Skeletal muscle satellite cell (primary cell): ENCODE measurements at regions not wholly inside any gene's neighbourhood (a gene's known extent, or its start where the extent isn't known, plus 50 kb on each side); places are given as distances from the start of the nearest gene placed in this dataset.
"Not testable (repeated sequence)": the region's sequence is repeated elsewhere in the genome, so short reads cannot be mapped to it uniquely, and the experiment has no call there.

Experiments used
- H3K27me3 ChIP-seq: 2 replicates; pipeline ENCODE4 v1.7.0; 2013; ENCODE audit warnings: low read length; ENCODE audit not compliant: control insufficient read depth, insufficient read depth
- H3K36me3 ChIP-seq: 2 replicates; pipeline ENCODE4 v1.7.0; 2013; ENCODE audit warnings: mild to moderate bottlenecking, control low read depth, low read length; ENCODE audit not compliant: insufficient read depth
- H3K4me1 ChIP-seq: 2 replicates; pipeline ENCODE4 v1.7.0; 2013; ENCODE audit warnings: low read length; ENCODE audit not compliant: control insufficient read depth, insufficient read depth
- H3K4me2 ChIP-seq: 2 replicates; pipeline ENCODE4 v1.7.0; 2013; ENCODE audit warnings: mild to moderate bottlenecking, low read length
- H3K4me3 ChIP-seq: 2 replicates; pipeline ENCODE4 v1.7.0; 2013; ENCODE audit warnings: low read length
- H3K9ac ChIP-seq: 2 replicates; pipeline ENCODE4 v1.7.0; 2013; ENCODE audit warnings: mild to moderate bottlenecking, low read depth, low read length, moderate library complexity
- H3K9me3 ChIP-seq: replicated peaks from 2 replicates; pipeline ENCODE4 v1.7.0; 2013; ENCODE audit warnings: mild to moderate bottlenecking, control low read depth, low read length

DNA sequence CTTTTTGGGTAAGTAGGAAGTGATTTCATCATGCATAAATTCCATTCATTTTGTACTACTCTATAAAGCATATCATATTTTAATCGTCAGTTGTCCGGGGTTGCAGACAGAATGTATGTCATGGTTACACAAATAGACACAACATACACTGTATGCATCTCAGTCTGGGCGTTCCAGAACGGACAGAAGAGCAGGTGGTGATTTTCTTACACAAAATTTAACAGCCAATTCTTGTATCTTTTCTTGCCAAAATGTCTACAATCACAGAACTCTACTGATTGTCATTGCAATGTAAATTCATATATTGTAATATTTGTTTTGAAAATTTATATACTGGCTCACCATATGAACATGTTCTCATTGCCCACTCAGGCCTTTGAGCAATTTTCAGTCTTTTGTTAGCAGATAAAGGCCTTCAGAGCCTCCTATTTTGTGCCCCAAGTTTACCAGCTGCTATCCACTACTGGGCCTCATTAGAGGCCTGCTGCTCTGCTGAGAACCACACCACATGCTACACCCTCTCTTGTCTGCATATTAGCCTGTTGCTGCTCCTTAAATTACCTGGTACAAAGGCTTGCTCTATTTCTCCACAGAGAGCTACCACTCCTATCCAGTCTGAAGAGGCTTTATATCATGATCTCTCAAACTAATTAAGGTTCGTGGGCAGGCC is 61.5 kb downstream of the PRDM13 start:
- Histone ChIP-seq H3K4me2 (no peak overlapping the region), H3K27me3 (peaks cover 3% of the 10 kb centered on the region), H3K4me1 (no peaks in the 10 kb centered on the region), H3K9me3 (no peaks in the 10 kb centered on the region), H3K36me3 (no peaks in the 10 kb centered on the region), H3K9ac (no peak overlapping the region), H3K4me3 (no peak overlapping the region)

DNA sequence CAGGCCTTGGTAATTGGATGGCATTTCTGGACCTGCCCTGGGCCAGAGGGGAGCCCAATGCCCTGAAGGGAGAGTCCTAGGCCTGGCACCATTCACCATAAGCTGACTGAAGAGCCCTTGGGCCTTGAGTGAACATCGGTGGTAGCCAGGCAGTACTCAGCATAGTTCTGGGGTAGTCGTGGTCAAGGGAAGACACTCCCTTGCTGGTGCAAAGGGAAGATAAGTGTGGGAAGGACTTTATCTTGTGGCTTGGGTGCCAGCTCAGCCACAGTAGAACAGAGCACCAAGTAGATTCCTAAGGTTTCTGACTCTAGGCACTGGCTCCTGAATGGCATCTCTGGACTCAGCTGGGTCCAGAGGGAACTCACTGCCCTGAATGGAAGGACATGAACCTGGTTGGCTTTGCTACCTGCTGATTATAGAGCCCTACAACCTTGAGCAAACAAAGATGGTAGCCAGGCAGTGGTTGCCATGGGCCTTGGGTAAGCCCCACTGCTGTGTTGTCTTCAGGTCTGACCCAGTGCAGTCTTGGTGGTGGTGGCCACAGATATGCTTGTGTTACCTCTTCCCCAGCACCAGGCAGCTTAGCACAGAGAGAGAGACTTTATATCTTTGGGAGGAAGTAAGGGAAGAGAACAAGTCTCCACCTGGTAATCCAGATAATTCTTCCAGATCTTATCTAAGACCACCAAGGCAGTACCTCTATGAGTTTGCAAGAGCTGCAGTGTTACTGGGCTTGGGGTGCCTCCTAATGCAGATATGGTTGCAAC is 83.5 kb downstream of the PRDM13 start:
- H3K9me3 ChIP-seq = no peaks in the 10 kb centered on the region

DNA sequence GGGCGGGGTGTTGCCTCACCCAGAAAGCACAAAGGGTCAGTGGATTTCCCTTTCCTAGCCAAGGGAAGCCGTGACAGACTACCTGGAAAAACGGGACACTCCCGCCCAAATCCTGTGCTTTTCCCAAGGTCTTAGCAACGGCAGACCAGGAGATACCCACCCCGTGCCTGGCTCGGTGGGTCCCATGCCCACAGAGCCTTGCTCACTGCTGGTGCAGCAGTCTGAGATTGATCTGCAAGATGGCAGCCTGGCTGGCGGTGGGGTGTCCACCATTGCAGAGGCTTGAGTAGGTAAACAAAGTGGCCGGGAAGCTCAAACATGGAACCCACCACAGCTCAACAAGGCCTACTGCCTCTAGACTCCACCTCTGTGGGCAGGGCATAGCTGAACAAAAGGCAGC is 95.7 kb downstream of the PRDM13 start:
- not testable (repeated sequence) for H3K9me3 ChIP-seq, H3K36me3 ChIP-seq, H3K4me2 ChIP-seq, H3K4me3 ChIP-seq, H3K9ac ChIP-seq, H3K4me1 ChIP-seq, H3K27me3 ChIP-seq

More for the DNA sequence above, 83.5 kb downstream of the PRDM13 start:
- Histone ChIP-seq H3K4me3 (no peak overlapping the region), H3K36me3 (no peaks in the 10 kb centered on the region), H3K4me2 (no peak overlapping the region), H3K4me1 (no peaks in the 10 kb centered on the region), H3K27me3 (peaks cover 4% of the 10 kb centered on the region), H3K9ac (no peak overlapping the region)

DNA sequence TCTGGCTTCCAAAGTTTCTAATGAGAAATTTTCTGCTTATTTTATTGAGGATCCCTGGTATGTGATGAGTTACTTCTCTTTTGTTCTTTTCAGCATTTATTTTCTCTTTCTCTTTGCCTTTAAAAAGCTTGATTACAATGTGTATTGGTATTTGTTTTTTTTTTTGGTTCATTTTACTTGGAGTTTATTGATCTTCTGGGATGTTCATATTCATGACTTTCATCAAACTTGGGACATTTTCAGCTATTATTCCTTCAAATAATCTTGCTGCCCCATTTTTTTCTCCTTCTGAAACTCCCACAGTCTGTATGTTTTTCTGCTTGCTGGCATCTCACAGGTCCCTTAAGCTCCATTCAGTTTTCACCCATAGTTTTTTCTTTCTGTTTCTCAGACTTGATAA is 102.4 kb downstream of the PRDM13 start:
- Histone ChIP-seq H3K27me3 (peaks cover 3% of the 10 kb centered on the region), H3K36me3 (no peaks in the 10 kb centered on the region), H3K4me1 (no peaks in the 10 kb centered on the region), H3K4me3 (no peak overlapping the region), H3K9ac (no peak overlapping the region), H3K4me2 (no peak overlapping the region), H3K9me3 (no peaks in the 10 kb centered on the region)

DNA sequence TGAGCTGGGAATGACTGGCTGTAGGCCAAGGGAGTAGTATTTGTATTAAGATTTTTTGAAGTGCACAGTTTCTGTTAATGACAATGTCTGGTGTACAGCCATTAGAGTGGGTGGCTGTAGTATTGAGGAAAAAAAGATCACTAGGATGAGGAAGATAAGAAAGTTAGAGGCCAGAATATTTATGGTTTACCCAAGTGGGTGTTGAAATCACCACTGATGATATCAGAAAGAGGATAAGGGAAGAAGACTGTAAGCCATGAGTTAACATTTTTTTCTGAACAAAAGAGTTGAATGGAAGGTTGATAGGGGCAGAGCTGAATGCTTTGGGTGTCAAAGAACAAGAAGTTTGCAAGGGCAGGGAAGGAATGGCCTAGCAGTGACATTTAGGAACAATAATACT is 104.7 kb downstream of the PRDM13 start:
- H3K4me1 ChIP-seq = no peaks in the 10 kb centered on the region
- H3K36me3 ChIP-seq = no peaks in the 10 kb centered on the region
- H3K4me2 ChIP-seq = no peak overlapping the region
- no peaks in the 10 kb centered on the region for H3K9me3 ChIP-seq
- no peak overlapping the region for H3K4me3 ChIP-seq
- H3K9ac ChIP-seq = no peak overlapping the region
- H3K27me3 ChIP-seq = peaks cover 3% of the 10 kb centered on the region

DNA sequence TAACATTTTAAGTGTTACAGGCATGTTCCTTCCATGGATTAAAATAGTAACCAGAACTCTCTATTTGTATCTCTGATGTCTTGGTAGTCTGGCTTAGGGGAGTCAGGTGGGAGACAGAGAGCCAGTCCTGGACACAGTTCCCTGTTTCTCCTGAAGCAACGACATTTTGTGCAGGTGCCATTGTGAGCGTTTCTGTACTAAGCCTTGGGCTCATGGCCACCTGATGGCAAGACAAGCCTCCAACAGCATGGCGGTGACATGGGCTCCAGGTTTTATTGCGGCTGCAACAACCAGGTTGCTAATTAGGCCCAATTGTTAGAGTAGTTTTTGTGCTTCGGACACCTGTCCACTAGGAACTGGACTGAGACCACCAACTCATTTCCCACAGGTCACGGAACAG is 105.3 kb downstream of the PRDM13 start:
- H3K9ac ChIP-seq = no peak overlapping the region
- H3K4me3 ChIP-seq = no peak overlapping the region
- no peaks in the 10 kb centered on the region for H3K4me1 ChIP-seq
- H3K4me2 ChIP-seq = no peak overlapping the region
- H3K27me3 ChIP-seq = peaks cover 3% of the 10 kb centered on the region
- no peaks in the 10 kb centered on the region for H3K9me3 ChIP-seq
- H3K36me3 ChIP-seq = no peaks in the 10 kb centered on the region

DNA sequence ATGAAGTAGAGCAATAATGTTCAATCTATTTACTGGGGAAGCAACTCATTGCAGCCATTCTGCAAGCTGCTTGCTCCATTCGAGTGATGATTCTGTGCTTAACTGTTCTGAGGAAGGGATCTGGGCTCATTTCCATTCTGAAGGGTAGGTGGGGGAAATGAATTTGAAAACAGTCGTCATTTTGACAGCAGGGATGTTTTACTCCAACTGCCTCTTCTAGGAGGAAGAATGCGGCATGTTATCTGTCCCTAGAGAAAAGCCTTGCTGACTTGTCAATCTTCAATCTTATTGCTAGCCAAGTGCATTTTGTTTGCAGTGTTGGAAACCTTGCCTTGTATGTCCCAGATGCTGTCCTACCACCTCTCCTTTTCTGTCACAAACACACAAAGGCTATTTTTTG is 105.9 kb downstream of the PRDM13 start:
- H3K36me3 ChIP-seq = no peaks in the 10 kb centered on the region
- H3K27me3 ChIP-seq = peaks cover 3% of the 10 kb centered on the region
- H3K4me1 ChIP-seq = no peaks in the 10 kb centered on the region
- no peaks in the 10 kb centered on the region for H3K9me3 ChIP-seq
- H3K4me3 ChIP-seq = no peak overlapping the region
- no peak overlapping the region for H3K4me2 ChIP-seq
- no peak overlapping the region for H3K9ac ChIP-seq

DNA sequence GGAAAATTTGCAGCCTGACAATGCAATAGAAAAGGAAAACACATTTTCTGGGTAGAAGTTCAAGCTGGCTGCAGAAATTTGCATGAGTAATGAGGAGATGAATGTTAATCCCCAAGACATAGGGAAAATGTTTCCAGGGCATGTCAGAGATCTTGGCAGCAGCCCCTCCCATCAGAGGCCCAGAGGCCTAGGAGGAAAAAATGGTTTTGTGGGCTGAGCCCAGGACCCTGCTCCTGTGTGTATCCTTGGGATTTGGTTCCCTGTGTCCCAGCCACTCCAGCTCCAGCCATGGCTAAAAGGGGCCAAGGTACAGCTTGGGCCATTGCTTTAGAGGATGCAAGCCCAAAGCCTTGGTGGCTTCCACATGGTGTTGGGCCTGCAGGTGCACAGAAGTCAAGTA is 115.4 kb downstream of the PRDM13 start:
- not testable (repeated sequence) for H3K4me2 ChIP-seq, H3K9me3 ChIP-seq, H3K4me1 ChIP-seq, H3K9ac ChIP-seq, H3K4me3 ChIP-seq, H3K36me3 ChIP-seq, H3K27me3 ChIP-seq

DNA sequence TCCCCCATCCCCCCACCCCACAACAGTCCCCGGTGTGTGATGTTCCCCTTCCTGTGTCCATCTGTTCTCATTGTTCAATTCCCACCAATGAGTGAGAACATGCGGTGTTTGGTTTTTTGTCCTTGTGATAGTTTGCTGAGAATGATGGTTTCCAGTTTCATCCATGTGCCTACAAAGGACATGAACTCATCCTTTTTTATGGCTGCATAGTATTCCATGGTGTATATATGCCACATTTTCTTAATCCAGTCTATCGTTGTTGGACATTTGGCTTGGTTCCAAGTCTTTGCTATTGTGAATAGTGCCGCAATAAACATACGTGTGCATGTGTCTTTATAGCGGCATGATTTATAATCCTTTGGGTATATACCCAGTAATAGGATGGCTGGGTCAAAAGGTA is 123.6 kb downstream of the PRDM13 start:
- not testable (repeated sequence) for H3K4me2 ChIP-seq, H3K4me3 ChIP-seq, H3K36me3 ChIP-seq, H3K9me3 ChIP-seq, H3K27me3 ChIP-seq, H3K4me1 ChIP-seq, H3K9ac ChIP-seq

DNA sequence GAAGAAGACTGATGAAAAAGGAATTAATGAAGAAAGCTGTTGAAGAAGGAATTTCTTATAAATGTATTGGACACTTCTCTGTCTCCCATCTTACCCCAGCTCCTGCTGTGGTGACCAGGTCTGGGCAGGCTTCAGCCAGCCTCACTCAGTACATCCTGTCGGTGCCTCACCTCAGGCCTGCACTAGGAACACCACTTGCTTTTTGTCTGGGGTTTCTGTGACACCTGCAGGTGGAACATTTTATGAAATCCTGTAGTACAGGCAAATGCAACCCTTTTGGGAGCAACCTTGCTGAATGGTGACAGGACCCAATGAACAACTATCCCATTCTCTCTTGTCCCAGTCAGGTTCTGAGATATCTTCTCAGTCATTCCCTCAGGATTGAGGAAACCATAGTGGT is 129.7 kb downstream of the PRDM13 start:
- H3K4me3 ChIP-seq = no peak overlapping the region
- H3K9me3 ChIP-seq = no peaks in the 10 kb centered on the region
- no peaks in the 10 kb centered on the region for H3K4me1 ChIP-seq
- no peaks in the 10 kb centered on the region for H3K36me3 ChIP-seq
- H3K4me2 ChIP-seq = no peak overlapping the region
- H3K27me3 ChIP-seq = peaks cover 35% of the 10 kb centered on the region
- H3K9ac ChIP-seq = no peak overlapping the region

DNA sequence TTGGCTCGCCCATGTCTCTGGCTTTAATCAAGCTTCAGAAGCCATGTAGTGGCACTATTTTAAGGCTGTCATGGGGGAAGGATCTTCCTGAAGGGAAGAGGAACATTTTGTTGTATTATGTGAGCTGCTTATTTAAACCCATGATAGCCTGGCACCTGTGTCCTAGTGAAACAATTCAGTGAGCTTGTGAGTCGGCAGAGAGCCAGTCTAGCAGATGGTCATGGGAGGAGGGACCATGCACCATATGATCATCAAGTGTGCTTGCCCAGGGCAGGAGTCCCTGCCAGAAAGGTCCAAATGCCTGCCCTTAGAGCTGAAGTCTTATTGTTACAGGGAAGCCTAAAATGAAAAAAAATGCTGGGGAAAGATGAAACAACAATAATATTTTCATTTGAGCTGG is 132.9 kb downstream of the PRDM13 start:
- no peak overlapping the region for H3K4me3 ChIP-seq

DNA sequence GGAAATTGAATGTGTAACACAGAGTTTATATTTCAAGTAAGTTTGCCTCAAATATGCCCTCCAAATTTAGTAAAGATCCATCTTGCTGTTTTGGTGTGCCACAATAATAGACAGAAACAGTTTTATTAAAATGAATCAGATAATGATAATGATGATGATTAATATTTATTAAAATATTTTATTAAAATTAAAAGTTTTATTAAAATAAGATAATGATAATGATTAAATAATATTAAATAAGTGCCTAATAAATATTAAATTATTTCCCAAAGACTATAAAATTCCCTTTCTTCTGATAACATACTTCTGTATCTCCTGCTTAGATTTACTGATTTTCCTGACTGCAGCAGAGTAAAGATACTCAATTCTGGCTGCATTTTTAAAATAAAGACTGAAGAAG is 134.5 kb downstream of the PRDM13 start:
- no peak overlapping the region for H3K4me3 ChIP-seq
- H3K9ac ChIP-seq = no peak overlapping the region
- H3K9me3 ChIP-seq = no peaks in the 10 kb centered on the region
- H3K4me2 ChIP-seq = no peak overlapping the region
- H3K4me1 ChIP-seq = peaks cover 7% of the 10 kb centered on the region
- H3K27me3 ChIP-seq = peaks cover 38% of the 10 kb centered on the region
- H3K36me3 ChIP-seq = no peaks in the 10 kb centered on the region

More for the DNA sequence above, 132.9 kb downstream of the PRDM13 start:
- Histone ChIP-seq H3K36me3 (no peaks in the 10 kb centered on the region), H3K4me1 (no peaks in the 10 kb centered on the region), H3K4me2 (no peak overlapping the region), H3K9ac (no peak overlapping the region), H3K9me3 (no peaks in the 10 kb centered on the region), H3K27me3 (peaks cover 38% of the 10 kb centered on the region)
